GM21619 (cell line): ENCODE measurements at regions not wholly inside any gene's neighbourhood (a gene's known extent, or its start where the extent isn't known, plus 50 kb on each side); places are given as distances from the start of the nearest gene placed in this dataset.

ENCODE experiments used
- ATAC-seq: cut with Tn5 transposase; IDR thresholded peaks from one replicate; pipeline ENCODE4 v1.9.1; 2021; ENCODE audit not compliant: unreplicated experiment

DNA sequence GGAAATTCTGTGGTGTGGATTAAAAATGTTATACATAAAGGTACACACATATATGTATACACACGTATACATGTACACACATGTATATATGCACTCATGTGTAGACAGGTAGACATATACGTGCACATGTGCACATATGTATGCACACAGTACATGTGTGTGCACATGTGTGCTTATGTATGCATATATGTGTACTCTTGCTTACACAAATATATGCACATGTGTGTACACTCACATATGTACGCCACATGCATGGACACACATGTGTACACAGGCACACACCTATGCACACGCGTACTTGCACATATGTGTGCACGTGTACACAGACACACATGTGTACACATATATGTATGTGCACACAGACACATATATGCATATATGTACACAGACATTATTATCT is 142.8 kb upstream of the SALL3 start:
- ATAC-seq = no peak

- ATAC-seq = no peak
Measured at GRCh38 chr18:78837754-78838153, 141.9 kb upstream of the SALL3 start.

DNA sequence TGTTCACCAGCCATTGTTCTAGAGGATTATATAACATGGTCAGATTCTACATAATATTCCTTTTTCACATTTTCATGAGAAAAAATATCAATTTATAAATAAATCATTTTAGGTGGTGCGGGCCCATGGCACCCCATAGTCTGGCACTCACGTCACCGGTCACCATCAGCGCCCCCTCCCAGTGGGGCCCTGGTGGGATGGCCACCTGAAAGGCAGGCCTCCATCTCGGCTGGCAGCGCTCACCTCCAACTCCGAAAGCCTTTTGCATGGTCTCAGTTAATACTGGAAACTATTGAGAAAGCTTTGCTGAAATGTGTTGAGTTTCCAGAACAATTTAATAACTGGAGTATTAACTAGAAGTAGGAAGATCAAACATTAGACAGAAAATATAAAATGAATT is 141.4 kb upstream of the SALL3 start:
- ATAC-seq = no peak

GRCh38 chr18:78849046-78849445 is 130.6 kb upstream of the SALL3 start:
- ATAC-seq = no peak

DNA sequence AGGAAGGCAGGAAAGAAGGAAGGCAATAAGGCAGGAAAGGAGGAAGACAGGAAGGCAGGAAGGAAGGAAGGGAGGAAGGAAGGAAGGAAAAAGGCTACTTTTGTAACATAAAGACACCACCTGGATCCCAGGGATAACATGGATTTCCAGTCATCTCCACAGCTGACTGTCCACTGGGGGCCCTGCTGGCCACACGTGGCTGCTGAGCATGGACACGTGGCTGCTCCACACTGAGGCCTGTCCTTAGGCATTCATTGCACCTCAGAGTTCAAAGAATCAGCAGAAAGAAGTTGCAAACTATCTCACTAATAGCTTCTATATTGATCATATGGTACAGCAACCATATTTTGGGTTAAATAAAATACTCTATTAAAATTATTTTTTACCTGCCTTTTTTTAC is 130.2 kb upstream of the SALL3 start:
- no peak for ATAC-seq

DNA sequence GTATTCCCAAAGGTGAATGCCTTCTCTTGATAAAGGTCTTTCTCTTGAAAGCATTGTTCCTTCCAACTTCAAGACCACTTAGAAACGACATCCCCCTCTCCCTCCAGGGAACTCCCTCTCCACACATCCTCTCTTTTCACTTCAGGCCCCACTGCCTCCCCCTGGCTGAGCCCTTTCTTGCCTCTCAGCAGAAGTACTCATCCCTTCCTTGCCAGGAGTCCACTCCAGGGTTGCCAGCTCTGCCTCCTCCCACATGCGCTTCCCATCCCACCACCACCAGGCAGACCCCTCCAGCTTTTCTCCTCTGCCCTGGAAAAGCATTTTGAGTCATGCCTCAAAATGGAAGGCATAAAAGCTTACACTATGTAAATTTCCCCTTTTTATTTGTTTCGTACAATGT is 126.3 kb upstream of the SALL3 start:
- no peak for ATAC-seq

- no peak for ATAC-seq
Measured at GRCh38 chr18:78855188-78855587, 124.4 kb upstream of the SALL3 start.

DNA sequence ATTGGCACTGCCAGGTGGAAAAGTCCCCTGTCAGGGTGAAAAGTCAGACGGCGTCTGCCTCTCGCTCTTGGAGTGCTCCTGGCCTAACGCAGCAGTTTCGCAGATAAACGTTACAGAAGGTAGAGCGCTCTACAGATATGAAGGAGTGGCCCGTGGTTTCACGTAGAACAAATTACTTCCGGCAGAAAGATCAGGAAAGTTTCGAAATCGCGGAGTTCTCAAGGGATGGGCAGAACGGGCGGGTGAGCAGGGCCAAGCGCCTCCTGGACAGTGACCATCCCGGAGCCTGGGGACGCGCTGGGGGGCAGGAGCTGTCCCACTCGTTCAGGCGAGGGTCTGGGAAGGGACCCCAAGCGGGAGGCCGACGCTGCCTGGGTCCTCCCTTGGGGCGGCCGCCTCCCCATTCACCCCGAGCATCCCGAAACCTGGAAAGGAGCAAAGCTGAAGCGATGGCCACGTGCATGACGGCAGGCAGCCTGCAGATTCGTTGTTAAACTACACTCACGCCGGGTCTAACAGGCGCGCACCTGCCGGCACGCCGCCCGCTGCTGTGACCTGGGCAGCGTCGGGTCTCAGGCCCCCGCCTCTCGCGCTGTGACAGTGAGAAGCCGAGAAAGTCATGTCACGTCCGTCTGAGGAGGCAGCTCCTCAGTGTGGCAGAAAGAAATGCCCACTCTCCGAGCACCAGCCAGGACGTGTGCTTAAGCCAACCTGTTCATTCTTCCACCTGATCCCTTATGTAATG is 122.9 kb upstream of the SALL3 start:
- ATAC-seq = no peak

DNA sequence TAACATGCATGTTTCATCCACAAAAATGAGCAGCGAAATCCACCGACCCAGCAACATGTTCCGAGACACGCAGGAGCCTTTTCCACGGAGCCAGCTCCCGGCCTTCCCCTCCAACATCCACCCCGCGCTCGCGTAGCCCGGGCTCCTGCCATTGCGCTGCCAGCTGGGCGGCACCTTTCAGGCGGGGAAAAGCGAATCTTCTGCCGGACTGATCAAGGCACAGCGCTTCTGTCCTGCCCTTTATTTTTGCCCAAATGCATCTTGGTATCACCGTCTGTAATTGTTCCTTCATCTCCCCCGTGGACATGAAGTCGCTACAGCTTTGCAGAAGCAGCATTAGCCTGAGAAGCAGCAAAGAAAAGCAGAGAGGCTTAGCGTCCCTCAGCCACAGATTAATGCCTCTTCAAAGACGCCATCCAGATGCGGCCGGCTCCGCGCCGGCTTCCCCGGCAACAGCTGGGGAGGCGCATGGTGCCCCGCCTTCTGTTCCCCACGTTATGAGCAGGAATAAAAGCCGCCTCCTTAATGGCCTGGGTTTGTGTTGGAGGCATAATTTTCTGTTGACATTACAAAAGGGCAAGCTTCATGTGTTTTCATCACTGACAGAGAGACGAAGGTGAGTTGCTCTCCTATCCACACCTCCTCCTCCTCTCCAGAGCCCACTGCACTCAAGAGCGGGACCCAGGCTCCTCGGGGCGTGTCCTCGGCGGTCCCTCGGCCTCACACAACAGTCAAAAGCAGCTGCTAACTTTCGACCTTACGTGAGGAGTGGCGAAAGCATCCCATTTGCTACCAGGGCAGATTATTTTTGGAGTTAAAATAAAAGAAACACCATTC is 122.1 kb upstream of the SALL3 start:
- ATAC-seq = no peak

DNA sequence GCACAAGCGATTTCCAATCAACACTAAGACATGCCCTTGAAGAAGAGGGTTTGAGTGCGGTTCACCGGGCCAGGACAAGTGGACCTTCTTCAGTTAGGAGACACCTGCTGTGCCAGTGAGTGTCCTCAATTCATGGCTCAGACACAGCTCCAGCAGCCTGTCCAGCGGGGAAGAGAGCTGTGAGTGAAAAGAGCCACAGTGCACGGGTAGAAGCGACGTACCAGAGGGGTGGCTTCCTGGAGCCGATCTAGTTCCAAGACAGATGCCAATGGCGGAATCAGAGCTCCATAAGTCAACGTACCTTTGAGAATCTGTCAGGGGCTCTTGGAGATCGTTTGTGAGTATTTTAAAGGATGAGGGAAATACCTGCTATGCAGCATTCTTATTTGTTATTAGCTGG is 119.9 kb upstream of the SALL3 start:
- no peak for ATAC-seq

DNA sequence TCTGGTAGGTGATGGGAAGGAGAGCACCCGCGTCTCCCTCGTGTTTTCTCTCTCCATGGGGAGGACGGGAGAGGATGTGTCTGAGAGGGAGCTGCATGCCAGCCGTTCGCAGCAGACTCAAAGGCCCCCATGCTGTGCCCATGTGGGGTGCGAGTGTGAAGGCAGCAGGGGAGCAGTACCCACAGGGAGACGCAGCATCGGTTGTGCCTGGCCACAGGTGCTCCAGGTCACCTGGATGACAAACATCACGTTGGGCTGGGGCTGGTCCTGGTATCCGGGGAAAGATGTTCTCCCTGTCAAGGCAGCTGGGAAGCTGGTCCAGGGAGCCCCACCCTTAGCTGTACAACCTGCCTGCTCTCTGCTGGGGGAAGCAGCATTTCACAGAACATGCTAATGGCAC is 119.5 kb upstream of the SALL3 start:
- no peak for ATAC-seq

- ATAC-seq = no peak
Measured at GRCh38 chr18:78861116-78861515, 118.5 kb upstream of the SALL3 start.

DNA sequence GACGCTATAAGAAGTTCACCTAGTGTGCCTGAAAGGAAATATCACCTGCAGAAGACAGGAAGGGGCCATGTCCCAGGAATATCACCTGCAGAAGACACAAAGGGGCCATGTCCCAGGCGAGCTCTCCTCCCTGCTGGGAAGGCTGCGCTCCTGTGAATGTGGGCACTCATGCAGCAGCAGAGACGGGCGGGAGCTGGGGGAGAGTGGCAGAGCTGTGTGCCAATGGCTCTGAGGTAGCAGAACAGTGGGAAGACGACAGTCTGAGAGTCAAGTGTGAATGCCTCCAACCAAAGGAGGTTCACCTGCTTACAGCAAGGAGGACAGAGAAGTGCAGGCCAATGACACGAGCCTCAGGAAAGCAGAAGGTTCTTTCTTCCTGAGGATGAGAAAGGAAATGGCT is 117.9 kb upstream of the SALL3 start:
- ATAC-seq = no peak

DNA sequence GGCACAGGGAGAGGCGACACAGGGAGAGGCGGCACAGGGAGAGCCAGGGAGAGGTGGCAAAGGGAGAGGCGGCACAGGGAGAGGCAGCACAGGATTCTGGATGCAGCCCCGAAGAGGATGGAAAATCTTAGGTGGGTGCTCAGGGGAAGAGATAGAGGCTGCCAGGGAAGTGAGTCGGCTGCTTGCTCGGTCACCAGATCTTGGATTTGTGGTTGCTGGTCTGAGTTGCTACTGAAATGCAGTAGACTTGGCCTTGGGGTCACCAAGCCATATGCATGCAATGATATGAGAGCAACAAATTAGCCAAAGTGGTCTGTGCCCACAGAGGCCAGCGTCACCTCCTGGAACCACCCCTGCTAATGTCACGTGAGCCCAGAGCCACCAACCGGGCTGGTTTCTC is 117.2 kb upstream of the SALL3 start:
- no peak for ATAC-seq

DNA sequence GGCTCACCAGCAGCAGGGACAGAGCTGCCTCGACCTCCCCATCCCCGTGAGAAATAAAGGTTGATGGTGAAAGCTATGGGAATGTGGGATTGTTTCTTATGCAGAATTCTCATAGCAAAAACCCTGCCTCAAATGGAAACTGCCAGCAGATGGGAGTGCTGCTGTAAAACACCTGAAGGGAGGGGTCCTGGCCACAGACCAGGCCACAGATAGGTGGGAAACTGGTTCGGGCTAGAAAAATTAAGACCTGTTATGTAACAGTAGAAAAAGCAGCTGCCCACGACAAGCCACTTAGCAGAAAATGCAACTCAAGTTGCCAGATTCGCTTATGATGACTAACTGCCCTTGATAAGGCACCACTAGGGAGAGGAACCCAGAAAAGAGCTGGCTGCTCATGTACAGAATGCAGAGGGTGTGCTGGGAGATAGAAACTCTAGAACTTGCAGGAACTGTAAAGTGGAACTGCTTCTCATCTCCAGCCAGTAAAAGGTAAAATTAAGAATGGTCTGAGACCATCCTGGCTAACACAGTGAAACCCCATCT is 114.5 kb upstream of the SALL3 start:
- ATAC-seq = no peak

DNA sequence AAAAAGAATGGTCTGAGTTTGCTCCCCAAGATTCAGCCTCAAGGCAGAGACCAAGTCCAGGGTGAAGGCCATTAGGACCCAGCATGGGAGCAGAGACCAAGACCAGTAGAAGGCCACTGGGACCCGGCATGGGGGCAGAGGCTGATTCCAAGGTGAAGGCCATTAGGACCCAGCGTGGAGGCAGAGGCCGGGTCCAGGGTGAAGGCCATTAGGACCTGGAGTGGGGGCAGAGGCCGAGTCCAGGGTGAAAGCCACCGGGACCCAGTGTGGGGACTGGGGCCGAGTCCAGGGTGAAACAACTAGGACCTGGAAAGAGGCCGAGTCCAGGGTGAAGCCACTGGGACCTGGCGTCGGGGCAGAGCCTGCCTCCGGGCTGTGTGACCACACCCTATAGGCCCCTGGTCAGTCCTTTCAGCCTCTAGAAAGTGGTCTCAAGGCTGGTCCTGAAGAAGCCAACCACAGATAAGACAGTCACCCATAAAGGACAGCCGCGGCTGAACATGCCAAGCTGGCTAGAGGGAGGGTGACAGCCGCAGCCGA is 113.8 kb upstream of the SALL3 start:
- ATAC-seq = no peak

- no peak for ATAC-seq
Measured at GRCh38 chr18:78867131-78867530, 112.5 kb upstream of the SALL3 start.

DNA sequence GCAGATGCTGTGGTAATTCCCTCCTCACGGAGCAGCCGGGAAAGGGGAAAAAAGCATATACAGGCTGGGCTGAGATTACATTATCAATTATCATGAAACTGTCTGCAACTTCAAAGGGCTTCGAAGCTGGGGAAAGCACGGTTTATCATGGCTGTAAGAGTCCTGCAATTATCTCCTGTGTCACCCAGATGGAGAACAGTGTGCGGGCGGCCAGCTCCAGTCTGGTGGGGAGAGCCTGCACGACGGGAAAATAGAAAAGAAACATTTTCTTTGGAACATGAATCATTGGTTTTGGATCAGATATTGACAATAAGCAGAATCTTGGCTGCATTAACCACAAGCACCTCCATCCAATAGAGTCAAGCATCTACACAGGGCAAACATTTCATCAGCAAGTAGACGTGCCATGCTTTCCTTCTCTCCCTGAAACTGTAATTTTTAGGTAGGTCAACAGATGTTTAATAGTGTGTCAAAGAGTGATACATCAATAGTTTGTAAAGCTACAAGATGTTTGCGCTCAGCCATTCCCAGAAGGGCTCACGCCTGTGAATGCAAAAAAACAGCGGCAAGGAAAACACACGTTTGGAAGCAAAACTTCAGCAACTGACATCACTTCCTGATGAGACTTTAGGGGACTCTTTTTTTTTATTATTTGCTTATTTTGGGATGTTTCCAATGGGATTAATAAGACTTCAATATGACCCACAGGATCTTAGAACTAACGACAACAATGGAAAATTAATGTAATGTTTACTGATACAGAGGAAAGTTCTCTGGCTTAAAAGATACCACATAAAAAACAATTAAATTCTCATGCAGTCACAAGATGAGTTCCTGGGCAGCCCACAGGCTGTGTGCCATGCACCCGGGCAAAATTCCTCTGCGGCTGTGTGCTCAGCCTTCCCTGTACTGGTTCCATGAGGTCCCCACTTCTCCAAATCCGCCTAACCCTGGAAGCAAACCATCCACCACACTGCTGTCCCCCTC is 111.0 kb upstream of the SALL3 start:
- ATAC-seq = no peak

DNA sequence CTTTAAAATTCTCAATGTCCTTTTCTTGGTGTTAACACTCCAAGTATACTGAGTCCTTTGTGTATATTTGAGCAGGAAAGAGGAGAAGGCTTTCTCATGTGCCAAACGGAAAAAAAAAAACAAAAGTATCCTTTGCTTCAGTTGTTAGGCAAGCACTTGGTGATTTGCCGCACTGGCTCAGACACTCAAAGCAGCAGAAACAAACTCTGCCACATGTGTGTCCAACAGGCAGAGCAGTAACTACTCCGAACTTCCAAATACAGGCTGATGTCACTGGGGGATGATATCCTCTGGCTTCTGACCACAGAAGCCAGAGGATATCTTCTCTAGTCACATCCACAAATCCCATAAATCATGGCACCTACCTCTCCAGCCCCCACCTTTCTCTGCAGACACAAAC is 108.0 kb upstream of the SALL3 start:
- no peak for ATAC-seq

GRCh38 chr18:78873926-78874500 is 105.6 kb upstream of the SALL3 start:
- ATAC-seq = no peak
